ENCODE measurements at regions not wholly inside any gene's neighbourhood (a gene's known extent, or its start where the extent isn't known, plus 50 kb on each side); places are given as distances from the start of the nearest gene placed in this dataset.

DNA sequence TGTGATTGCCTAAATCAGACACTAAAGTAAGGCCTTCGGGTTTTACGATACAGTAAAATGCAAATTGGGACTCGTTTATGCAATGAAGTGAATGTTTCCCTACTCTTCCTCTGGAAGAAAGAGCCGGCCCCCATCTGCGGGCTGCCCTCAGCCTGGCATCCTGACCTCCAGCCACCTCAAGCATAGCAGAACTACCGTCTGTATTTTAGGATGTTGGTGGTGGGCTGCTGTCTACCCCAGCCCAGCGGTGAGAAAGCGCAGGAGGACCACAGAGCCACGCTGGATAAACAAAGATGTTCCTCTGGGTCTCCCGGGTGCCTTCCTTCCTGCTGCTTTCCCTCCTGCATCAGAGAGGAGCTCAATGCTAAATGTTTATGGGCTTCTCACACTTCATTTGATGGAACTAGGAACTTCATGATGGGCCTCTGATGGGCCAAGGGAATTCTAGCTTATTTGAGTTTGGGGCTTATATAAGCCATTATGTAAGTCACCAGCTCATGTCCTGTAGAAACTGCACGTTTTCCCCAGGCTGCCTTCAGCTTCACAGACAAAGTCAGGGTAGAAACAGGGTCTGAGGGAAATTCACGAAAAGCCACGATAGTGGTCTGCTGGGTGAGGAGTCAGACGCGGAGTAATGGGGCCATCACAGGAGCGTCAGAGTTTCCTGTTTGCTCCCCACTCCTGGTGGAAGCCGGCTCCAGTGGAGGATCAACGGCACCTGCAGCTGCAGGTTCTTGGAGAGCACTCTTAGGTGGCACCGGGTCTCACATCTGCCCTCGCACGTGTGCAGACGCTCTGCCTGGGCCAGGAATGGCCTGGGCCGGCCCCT, 287.4 kb downstream of the BRD1 start:
- TF ChIP-seq TARDBP (CRISPR knock-in tag; IDR thresholded peaks at IDR 0.05) (no peak), ZNF607 (CRISPR knock-in tag; IDR thresholded peaks at IDR 0.05; ENCODE audit: borderline replicate concordance) (no peak), YY1 (IDR thresholded peaks at IDR 0.05; ENCODE audit: insufficient read depth, insufficient replicate concordance, low read depth, low read length) (no peak), KDM6A (CRISPR knock-in tag; IDR thresholded peaks at IDR 0.05; ENCODE audit: low read depth) (no peak)
- TF ChIP-seq, protein P1, sequence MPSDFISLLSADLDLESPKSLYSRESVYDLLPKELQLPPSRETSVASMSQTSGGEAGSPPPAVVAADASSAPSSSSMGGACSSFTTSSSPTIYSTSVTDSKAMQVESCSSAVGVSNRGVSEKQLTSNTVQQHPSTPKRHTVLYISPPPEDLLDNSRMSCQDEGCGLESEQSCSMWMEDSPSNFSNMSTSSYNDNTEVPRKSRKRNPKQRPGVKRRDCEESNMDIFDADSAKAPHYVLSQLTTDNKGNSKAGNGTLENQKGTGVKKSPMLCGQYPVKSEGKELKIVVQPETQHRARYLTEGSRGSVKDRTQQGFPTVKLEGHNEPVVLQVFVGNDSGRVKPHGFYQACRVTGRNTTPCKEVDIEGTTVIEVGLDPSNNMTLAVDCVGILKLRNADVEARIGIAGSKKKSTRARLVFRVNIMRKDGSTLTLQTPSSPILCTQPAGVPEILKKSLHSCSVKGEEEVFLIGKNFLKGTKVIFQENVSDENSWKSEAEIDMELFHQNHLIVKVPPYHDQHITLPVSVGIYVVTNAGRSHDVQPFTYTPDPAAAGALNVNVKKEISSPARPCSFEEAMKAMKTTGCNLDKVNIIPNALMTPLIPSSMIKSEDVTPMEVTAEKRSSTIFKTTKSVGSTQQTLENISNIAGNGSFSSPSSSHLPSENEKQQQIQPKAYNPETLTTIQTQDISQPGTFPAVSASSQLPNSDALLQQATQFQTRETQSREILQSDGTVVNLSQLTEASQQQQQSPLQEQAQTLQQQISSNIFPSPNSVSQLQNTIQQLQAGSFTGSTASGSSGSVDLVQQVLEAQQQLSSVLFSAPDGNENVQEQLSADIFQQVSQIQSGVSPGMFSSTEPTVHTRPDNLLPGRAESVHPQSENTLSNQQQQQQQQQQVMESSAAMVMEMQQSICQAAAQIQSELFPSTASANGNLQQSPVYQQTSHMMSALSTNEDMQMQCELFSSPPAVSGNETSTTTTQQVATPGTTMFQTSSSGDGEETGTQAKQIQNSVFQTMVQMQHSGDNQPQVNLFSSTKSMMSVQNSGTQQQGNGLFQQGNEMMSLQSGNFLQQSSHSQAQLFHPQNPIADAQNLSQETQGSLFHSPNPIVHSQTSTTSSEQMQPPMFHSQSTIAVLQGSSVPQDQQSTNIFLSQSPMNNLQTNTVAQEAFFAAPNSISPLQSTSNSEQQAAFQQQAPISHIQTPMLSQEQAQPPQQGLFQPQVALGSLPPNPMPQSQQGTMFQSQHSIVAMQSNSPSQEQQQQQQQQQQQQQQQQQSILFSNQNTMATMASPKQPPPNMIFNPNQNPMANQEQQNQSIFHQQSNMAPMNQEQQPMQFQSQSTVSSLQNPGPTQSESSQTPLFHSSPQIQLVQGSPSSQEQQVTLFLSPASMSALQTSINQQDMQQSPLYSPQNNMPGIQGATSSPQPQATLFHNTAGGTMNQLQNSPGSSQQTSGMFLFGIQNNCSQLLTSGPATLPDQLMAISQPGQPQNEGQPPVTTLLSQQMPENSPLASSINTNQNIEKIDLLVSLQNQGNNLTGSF (CRISPR knock-in tag; IDR thresholded peaks at IDR 0.05) = no peak
- TF ChIP-seq, protein P2, sequence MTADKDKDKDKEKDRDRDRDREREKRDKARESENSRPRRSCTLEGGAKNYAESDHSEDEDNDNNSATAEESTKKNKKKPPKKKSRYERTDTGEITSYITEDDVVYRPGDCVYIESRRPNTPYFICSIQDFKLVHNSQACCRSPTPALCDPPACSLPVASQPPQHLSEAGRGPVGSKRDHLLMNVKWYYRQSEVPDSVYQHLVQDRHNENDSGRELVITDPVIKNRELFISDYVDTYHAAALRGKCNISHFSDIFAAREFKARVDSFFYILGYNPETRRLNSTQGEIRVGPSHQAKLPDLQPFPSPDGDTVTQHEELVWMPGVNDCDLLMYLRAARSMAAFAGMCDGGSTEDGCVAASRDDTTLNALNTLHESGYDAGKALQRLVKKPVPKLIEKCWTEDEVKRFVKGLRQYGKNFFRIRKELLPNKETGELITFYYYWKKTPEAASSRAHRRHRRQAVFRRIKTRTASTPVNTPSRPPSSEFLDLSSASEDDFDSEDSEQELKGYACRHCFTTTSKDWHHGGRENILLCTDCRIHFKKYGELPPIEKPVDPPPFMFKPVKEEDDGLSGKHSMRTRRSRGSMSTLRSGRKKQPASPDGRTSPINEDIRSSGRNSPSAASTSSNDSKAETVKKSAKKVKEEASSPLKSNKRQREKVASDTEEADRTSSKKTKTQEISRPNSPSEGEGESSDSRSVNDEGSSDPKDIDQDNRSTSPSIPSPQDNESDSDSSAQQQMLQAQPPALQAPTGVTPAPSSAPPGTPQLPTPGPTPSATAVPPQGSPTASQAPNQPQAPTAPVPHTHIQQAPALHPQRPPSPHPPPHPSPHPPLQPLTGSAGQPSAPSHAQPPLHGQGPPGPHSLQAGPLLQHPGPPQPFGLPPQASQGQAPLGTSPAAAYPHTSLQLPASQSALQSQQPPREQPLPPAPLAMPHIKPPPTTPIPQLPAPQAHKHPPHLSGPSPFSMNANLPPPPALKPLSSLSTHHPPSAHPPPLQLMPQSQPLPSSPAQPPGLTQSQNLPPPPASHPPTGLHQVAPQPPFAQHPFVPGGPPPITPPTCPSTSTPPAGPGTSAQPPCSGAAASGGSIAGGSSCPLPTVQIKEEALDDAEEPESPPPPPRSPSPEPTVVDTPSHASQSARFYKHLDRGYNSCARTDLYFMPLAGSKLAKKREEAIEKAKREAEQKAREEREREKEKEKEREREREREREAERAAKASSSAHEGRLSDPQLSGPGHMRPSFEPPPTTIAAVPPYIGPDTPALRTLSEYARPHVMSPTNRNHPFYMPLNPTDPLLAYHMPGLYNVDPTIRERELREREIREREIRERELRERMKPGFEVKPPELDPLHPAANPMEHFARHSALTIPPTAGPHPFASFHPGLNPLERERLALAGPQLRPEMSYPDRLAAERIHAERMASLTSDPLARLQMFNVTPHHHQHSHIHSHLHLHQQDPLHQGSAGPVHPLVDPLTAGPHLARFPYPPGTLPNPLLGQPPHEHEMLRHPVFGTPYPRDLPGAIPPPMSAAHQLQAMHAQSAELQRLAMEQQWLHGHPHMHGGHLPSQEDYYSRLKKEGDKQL (CRISPR knock-in tag; IDR thresholded peaks at IDR 0.05; ENCODE audit: low read depth) = no peak
- TF ChIP-seq, protein P3, sequence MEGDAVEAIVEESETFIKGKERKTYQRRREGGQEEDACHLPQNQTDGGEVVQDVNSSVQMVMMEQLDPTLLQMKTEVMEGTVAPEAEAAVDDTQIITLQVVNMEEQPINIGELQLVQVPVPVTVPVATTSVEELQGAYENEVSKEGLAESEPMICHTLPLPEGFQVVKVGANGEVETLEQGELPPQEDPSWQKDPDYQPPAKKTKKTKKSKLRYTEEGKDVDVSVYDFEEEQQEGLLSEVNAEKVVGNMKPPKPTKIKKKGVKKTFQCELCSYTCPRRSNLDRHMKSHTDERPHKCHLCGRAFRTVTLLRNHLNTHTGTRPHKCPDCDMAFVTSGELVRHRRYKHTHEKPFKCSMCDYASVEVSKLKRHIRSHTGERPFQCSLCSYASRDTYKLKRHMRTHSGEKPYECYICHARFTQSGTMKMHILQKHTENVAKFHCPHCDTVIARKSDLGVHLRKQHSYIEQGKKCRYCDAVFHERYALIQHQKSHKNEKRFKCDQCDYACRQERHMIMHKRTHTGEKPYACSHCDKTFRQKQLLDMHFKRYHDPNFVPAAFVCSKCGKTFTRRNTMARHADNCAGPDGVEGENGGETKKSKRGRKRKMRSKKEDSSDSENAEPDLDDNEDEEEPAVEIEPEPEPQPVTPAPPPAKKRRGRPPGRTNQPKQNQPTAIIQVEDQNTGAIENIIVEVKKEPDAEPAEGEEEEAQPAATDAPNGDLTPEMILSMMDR (CRISPR knock-in tag; IDR thresholded peaks at IDR 0.05) = no peak

Data from HepG2 (cell line).